ENCODE measurements at regions not wholly inside any gene's neighbourhood (a gene's known extent, or its start where the extent isn't known, plus 50 kb on each side); places are given as distances from the start of the nearest gene placed in this dataset.
A peak's percentile ranks its signal among the peaks of the same experiment; 100 is the strongest.

DNA sequence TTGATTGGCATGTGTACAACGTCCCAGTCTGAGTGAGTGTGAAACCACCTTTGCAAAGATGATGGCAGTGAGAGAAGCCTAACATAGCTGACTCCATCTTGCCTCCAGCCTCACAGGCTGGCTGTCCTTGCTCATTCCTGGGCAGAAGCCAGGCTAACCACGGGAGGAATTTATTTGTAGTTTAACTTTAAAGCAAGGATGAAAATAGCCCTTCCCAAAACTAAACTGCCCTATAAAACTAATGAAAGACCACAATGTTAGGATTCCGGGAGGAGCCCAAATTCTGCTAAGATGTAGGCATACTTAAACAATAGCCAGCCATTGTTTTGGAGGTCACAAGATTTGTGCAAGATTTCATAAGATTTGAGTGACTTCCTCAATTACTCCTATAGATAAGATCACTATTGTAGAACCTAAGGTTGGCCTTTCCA, 96.6 kb upstream of the LSM14A start:
- no peaks in the 10 kb centered on the region for H3K4me1 ChIP-seq
- TF ChIP-seq CTCF (IDR thresholded peaks at IDR 0.05) = no peak
- no peak for TF ChIP-seq EZH2 (IDR thresholded peaks at IDR 0.05)
- no peak for TF ChIP-seq EZH2phosphoT487 (IDR thresholded peaks at IDR 0.05)
- H3K36me3 ChIP-seq = no peaks in the 10 kb centered on the region
- no peak overlapping the region for H2AFZ ChIP-seq (replicated peaks)
- H3K9ac ChIP-seq = no peak overlapping the region
- no peak for DNase-seq (ENCODE audit: low spot score)
- Mint-ChIP-seq H3K27ac (no peak overlapping the region), H3K4me3 (no peak overlapping the region), H3K36me3 (peaks cover 2% of the 10 kb centered on the region), H3K27me3 (ENCODE audit: insufficient read depth, low read depth) (peaks cover 2% of the 10 kb centered on the region), H3K4me1 (peaks cover 7% of the 10 kb centered on the region), H3K9me3 (peaks cover 8% of the 10 kb centered on the region)
- H3K4me3 ChIP-seq = no peak overlapping the region
- no peak overlapping the region for H3K27ac ChIP-seq
- H3K79me2 ChIP-seq (ENCODE audit: low read depth) = no peaks in the 10 kb centered on the region
- H3K27me3 ChIP-seq = no peaks in the 10 kb centered on the region
- no peak overlapping the region for H3K4me2 ChIP-seq
- H3K9me3 ChIP-seq (ENCODE audit: low read depth) = no peaks in the 10 kb centered on the region
- no peaks in the 10 kb centered on the region for H3F3A ChIP-seq (ENCODE audit: low read depth)
- no peaks in the 10 kb centered on the region for H4K20me1 ChIP-seq (ENCODE audit: low read depth)

GRCh38 chr19:34082289-34083077, 89.8 kb upstream of the LSM14A start:
- peaks cover 8% of the 10 kb centered on the region for H3K9me3 Mint-ChIP-seq
- Histone ChIP-seq H2AFZ (replicated peaks) (peak overlapping the region; percentile 5), H3K27ac (peak overlapping the region; percentile 36), H3F3A (ENCODE audit: low read depth) (peaks cover 27% of the 10 kb centered on the region), H3K4me3 (peak overlapping the region; percentile 4), H3K36me3 (no peaks in the 10 kb centered on the region), H3K27me3 (no peaks in the 10 kb centered on the region), H3K9me3 (ENCODE audit: low read depth) (no peaks in the 10 kb centered on the region), H3K79me2 (ENCODE audit: low read depth) (no peaks in the 10 kb centered on the region), H4K20me1 (ENCODE audit: low read depth) (no peaks in the 10 kb centered on the region), H3K4me2 (peak overlapping the region; percentile 46), H3K4me1 (peaks cover 23% of the 10 kb centered on the region), H3K9ac (no peak overlapping the region)
- peaks cover 20% of the 10 kb centered on the region for H3K4me1 Mint-ChIP-seq
- TF ChIP-seq EZH2 (IDR thresholded peaks at IDR 0.05) = no peak
- no peak for TF ChIP-seq CTCF (IDR thresholded peaks at IDR 0.05)
- no peak for TF ChIP-seq EZH2phosphoT487 (IDR thresholded peaks at IDR 0.05)
- no peaks in the 10 kb centered on the region for H3K36me3 Mint-ChIP-seq
- H3K4me3 Mint-ChIP-seq = no peak overlapping the region
- H3K27ac Mint-ChIP-seq = peak overlapping the region; percentile 80
- DNase-seq (ENCODE audit: low spot score) = peak; percentile 80
- H3K27me3 Mint-ChIP-seq (ENCODE audit: insufficient read depth, low read depth) = peaks cover 11% of the 10 kb centered on the region

DNA sequence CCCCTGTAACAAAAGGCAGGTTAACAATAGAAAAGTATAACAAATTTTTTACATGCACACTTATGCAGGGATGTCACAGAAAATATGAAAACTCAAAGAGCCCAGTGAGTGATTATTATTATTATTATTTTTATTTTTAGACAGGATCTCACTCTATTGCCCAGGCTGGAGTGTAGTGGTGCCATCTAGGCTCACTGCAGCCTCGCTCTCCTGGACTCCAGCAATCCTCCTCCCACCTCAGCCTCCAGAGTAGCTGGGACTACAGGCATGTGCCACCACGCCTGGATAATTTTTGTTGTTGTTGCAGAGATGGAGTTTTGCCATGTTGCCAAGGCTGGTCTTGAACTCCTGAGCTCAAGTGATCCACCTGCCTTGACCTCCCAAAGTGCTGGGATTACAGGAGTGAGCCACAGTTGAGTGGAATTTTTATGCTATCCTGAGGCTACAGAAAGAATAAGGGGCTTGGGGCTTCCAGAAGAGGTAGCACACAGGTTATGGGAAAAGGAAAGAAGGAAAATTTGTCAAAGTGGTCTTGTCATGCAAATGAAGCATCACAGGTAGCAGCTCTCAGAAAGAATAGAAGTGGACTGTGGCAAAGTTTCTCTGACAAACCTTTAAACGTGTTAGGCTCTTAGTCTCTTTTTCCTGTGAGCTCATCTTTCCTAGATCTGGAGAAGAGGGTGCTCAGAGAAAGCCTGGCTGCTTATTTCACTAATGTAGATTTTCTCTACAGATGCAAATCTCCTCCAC, 87.7 kb upstream of the LSM14A start:
- H3K4me2 ChIP-seq = no peak overlapping the region

More for the DNA sequence above, 87.7 kb upstream of the LSM14A start:
- no peaks in the 10 kb centered on the region for H4K20me1 ChIP-seq (ENCODE audit: low read depth)
- no peak for DNase-seq (ENCODE audit: low spot score)
- peaks cover 27% of the 10 kb centered on the region for H3F3A ChIP-seq (ENCODE audit: low read depth)
- H3K27me3 ChIP-seq = no peaks in the 10 kb centered on the region
- Mint-ChIP-seq H3K4me3 (no peak overlapping the region), H3K27ac (no peak overlapping the region), H3K27me3 (ENCODE audit: insufficient read depth, low read depth) (peaks cover 11% of the 10 kb centered on the region), H3K36me3 (no peaks in the 10 kb centered on the region), H3K4me1 (peaks cover 15% of the 10 kb centered on the region), H3K9me3 (peaks cover 7% of the 10 kb centered on the region)
- no peak overlapping the region for H2AFZ ChIP-seq (replicated peaks)
- H3K4me3 ChIP-seq = no peak overlapping the region
- peaks cover 23% of the 10 kb centered on the region for H3K4me1 ChIP-seq
- H3K36me3 ChIP-seq = no peaks in the 10 kb centered on the region
- H3K27ac ChIP-seq = no peak overlapping the region
- TF ChIP-seq CTCF (IDR thresholded peaks at IDR 0.05) = no peak
- no peak for TF ChIP-seq EZH2 (IDR thresholded peaks at IDR 0.05)
- no peak overlapping the region for H3K9ac ChIP-seq
- no peaks in the 10 kb centered on the region for H3K9me3 ChIP-seq (ENCODE audit: low read depth)
- H3K79me2 ChIP-seq (ENCODE audit: low read depth) = no peaks in the 10 kb centered on the region
